ENCODE measurements at regions not wholly inside any gene's neighbourhood (a gene's known extent, or its start where the extent isn't known, plus 50 kb on each side); places are given as distances from the start of the nearest gene placed in this dataset.

GRCh38 chr17:70658840-70659239, 489.5 kb downstream of the KCNJ2 start:
- Histone ChIP-seq H3K27me3 (ENCODE audit: control insufficient read depth in 1 of 2, insufficient read depth in 2 of 2, low read length in 1 of 2) (no peaks in the 10 kb centered on the region), H3K36me3 (ENCODE audit: control insufficient read depth in 1 of 2, insufficient read depth in 2 of 2, low read length in 1 of 2) (no peaks in the 10 kb centered on the region), H3K4me1 (ENCODE audit: control insufficient read depth in 1 of 2, insufficient read depth in 2 of 2, low read length in 2 of 2) (no peaks in the 10 kb centered on the region), H3K9me3 (ENCODE audit: control insufficient read depth, low read length) (no peaks in the 10 kb centered on the region), H3K4me3 (ENCODE audit: low read length in 2 of 2) (no peak overlapping the region), H3K27ac (ENCODE audit: low read depth in 1 of 2, low read length in 2 of 2) (no peak overlapping the region)
- intact Hi-C loops (cut with DNase I), result no loop called here
- 47 to 56% methylated on average over 2 of the region's 2 CpGs for WGBS, 2 donors
- DNase-seq (no peak), ATAC-seq (ENCODE audit: low FRiP score) (no peak)

- no peak overlapping the region for H3K4me3 ChIP-seq (ENCODE audit: low read length in 2 of 2)
- no peaks in the 10 kb centered on the region for H3K27me3 ChIP-seq (ENCODE audit: control insufficient read depth in 1 of 2, insufficient read depth in 2 of 2, low read length in 1 of 2)
- H3K27ac ChIP-seq (ENCODE audit: low read depth in 1 of 2, low read length in 2 of 2), result no peak overlapping the region
- DNase-seq (no peak), ATAC-seq (ENCODE audit: low FRiP score) (no peak)
- no peaks in the 10 kb centered on the region for H3K36me3 ChIP-seq (ENCODE audit: control insufficient read depth in 1 of 2, insufficient read depth in 2 of 2, low read length in 1 of 2)
- no peaks in the 10 kb centered on the region for H3K9me3 ChIP-seq (ENCODE audit: control insufficient read depth, low read length)
- intact Hi-C loops (cut with DNase I), result no loop called here
- H3K4me1 ChIP-seq (ENCODE audit: control insufficient read depth in 1 of 2, insufficient read depth in 2 of 2, low read length in 2 of 2), result no peaks in the 10 kb centered on the region
- WGBS, 2 donors, result 43 to 51% methylated on average over 10 of the region's 10 CpGs
Observed at GRCh38 chr17:70661342-70662222, 492.2 kb downstream of the KCNJ2 start.

DNA sequence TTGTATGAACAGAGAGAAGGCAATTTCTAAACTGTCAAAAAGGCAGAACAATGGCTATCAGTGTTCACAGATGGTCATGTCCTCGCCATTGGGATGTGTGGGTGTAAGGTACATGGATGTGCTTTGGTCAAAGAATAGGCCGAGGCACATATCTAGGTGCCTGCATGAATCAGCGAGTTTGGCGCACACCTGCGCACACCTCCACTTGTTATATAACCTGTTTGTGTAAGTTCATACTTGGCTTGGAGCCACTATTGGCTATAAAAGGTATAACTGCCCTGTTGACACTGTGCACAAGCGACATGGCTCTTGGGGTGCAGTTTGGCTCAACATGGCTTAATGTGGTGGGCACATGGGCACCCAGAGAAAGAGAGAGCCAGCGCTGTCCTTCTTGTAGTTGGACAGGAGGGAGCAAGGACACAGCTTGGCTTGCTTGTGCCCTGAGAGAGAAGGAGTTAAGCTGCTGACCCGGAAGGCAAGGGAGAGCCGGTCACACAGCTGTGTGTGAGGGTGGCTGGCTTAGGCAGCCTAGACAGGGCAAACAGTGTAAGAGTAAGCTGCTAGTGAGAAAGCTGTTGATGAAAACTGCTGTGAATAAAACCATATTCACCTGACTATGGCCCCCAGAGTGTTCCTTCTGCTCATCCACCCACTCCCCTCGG, 499.1 kb downstream of the KCNJ2 start:
- Histone ChIP-seq H3K27me3 (ENCODE audit: control insufficient read depth in 1 of 2, insufficient read depth in 2 of 2, low read length in 1 of 2) (no peaks in the 10 kb centered on the region), H3K4me3 (ENCODE audit: low read length in 2 of 2) (no peak overlapping the region), H3K4me1 (ENCODE audit: control insufficient read depth in 1 of 2, insufficient read depth in 2 of 2, low read length in 2 of 2) (no peaks in the 10 kb centered on the region), H3K36me3 (ENCODE audit: control insufficient read depth in 1 of 2, insufficient read depth in 2 of 2, low read length in 1 of 2) (no peaks in the 10 kb centered on the region), H3K9me3 (ENCODE audit: control insufficient read depth, low read length) (no peaks in the 10 kb centered on the region), H3K27ac (ENCODE audit: low read depth in 1 of 2, low read length in 2 of 2) (no peak overlapping the region)
- intact Hi-C loops (cut with DNase I), result no loop called here
- ATAC-seq (ENCODE audit: low FRiP score) (no peak), DNase-seq (no peak)
- WGBS, 2 donors, result 78 to 80% methylated on average over 10 of the region's 10 CpGs

DNA sequence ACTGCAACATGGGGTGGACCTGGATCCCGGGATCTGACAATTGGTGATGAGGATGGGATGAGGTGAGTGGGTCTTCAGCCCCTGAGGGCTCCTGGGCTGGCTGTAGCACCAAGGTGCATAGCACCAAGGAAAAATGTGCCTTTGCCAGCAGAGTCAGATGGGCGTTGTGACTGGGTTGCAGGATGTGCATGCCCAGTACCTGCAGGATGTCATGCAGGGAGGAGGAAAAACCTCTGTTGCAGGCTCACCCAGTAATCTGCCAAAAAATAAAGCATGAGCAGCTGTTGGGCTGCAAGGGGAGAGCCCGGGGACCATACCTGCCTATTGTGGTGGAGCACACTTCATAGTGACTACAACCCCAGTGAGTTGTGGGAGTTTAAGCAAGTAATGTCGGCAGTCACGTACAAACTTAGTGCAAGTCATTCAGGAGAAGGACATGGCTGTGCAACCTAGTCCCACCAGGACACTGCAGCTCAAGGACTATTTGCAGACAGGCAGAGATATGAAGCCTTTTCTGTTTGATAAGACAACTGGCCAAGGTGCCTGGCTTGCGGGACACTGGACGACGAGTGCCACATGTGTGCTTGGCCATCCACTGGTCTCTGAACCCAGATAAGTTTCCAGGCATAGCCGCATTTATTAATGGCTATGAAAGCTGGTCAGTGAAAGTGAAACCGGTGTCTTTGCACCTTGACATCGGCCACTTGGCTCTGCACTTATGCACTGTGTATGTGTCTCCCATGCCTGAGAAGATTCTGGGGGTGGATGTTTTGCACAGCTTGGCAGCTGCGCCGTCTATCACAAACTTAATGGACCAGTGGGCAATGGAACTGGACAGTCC, 499.8 kb downstream of the KCNJ2 start:
- DNase-seq, result no peak
- intact Hi-C loops (cut with DNase I), result no loop called here
- H3K27ac ChIP-seq (ENCODE audit: low read depth in 1 of 2, low read length in 2 of 2), result no peak overlapping the region
- no peaks in the 10 kb centered on the region for H3K36me3 ChIP-seq (ENCODE audit: control insufficient read depth in 1 of 2, insufficient read depth in 2 of 2, low read length in 1 of 2)
- no peak for ATAC-seq (ENCODE audit: low FRiP score)
- H3K27me3 ChIP-seq (ENCODE audit: control insufficient read depth in 1 of 2, insufficient read depth in 2 of 2, low read length in 1 of 2), result no peaks in the 10 kb centered on the region
- WGBS, 2 donors, result 88 to 91% methylated on average over 13 of the region's 13 CpGs
- no peaks in the 10 kb centered on the region for H3K4me1 ChIP-seq (ENCODE audit: control insufficient read depth in 1 of 2, insufficient read depth in 2 of 2, low read length in 2 of 2)
- H3K4me3 ChIP-seq (ENCODE audit: low read length in 2 of 2), result no peak overlapping the region
- H3K9me3 ChIP-seq (ENCODE audit: control insufficient read depth, low read length), result no peaks in the 10 kb centered on the region

- no peaks in the 10 kb centered on the region for H3K36me3 ChIP-seq (ENCODE audit: control insufficient read depth in 1 of 2, insufficient read depth in 2 of 2, low read length in 1 of 2)
- ATAC-seq (ENCODE audit: low FRiP score) (no peak), DNase-seq (no peak)
- intact Hi-C loops (cut with DNase I), result no loop called here
- 57 to 62% methylated on average over 2 of the region's 2 CpGs for WGBS, 2 donors
- peaks cover 0 to 1% of the 10 kb centered on the region in 2 donors for H3K4me1 ChIP-seq (ENCODE audit: control insufficient read depth in 1 of 2, insufficient read depth in 2 of 2, low read length in 2 of 2)
- H3K4me3 ChIP-seq (ENCODE audit: low read length in 2 of 2), result no peak overlapping the region
- H3K9me3 ChIP-seq (ENCODE audit: control insufficient read depth, low read length), result no peaks in the 10 kb centered on the region
- H3K27ac ChIP-seq (ENCODE audit: low read depth in 1 of 2, low read length in 2 of 2), result no peak overlapping the region
- H3K27me3 ChIP-seq (ENCODE audit: control insufficient read depth in 1 of 2, insufficient read depth in 2 of 2, low read length in 1 of 2), result peaks cover 0 to 2% of the 10 kb centered on the region in 2 donors
Observed at GRCh38 chr17:70674061-70674460, 504.7 kb downstream of the KCNJ2 start.

DNA sequence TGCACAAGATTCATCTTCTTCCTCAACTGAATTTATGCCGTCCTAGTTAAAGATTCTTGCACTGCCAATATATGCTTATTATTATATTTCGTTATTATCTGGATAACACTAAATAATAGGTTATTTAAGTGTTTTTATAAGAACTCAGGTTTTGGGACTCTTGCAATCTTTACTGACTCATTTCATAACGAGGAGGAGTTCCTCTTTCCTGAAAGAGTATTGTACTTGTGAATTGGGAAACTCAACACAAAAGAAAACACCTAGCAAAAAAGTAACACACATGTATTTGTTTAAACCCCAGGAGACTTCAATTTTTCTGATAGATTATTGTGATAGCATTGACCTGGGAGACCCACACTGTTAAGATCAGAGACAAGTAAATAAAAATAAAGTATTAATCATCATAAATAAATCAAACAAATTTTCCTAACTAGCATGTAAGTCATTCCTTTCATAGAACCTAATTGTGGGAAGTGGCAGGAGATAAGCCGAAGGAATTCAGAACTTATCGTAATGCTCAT, 505.8 kb downstream of the KCNJ2 start:
- ATAC-seq (ENCODE audit: low FRiP score), result no peak
- peaks cover 0 to 2% of the 10 kb centered on the region in 2 donors for H3K27me3 ChIP-seq (ENCODE audit: control insufficient read depth in 1 of 2, insufficient read depth in 2 of 2, low read length in 1 of 2)
- H3K4me1 ChIP-seq (ENCODE audit: control insufficient read depth in 1 of 2, insufficient read depth in 2 of 2, low read length in 2 of 2), result peaks cover 0 to 1% of the 10 kb centered on the region in 2 donors
- H3K9me3 ChIP-seq (ENCODE audit: control insufficient read depth, low read length), result no peaks in the 10 kb centered on the region
- H3K27ac ChIP-seq (ENCODE audit: low read depth in 1 of 2, low read length in 2 of 2), result no peak overlapping the region
- 45 to 53% methylated on average over 5 of the region's 5 CpGs for WGBS, 2 donors
- H3K4me3 ChIP-seq (ENCODE audit: low read length in 2 of 2), result no peak overlapping the region
- H3K36me3 ChIP-seq (ENCODE audit: control insufficient read depth in 1 of 2, insufficient read depth in 2 of 2, low read length in 1 of 2), result no peaks in the 10 kb centered on the region
- no peak for DNase-seq
- intact Hi-C loops (cut with DNase I), result no loop called here

- Histone ChIP-seq H3K4me3 (ENCODE audit: low read length in 2 of 2) (no peak overlapping the region), H3K9me3 (ENCODE audit: control insufficient read depth, low read length) (no peaks in the 10 kb centered on the region), H3K36me3 (ENCODE audit: control insufficient read depth in 1 of 2, insufficient read depth in 2 of 2, low read length in 1 of 2) (no peaks in the 10 kb centered on the region), H3K27ac (ENCODE audit: low read depth in 1 of 2, low read length in 2 of 2) (no peak overlapping the region), H3K4me1 (ENCODE audit: control insufficient read depth in 1 of 2, insufficient read depth in 2 of 2, low read length in 2 of 2) (peaks cover 0 to 1% of the 10 kb centered on the region in 2 donors), H3K27me3 (ENCODE audit: control insufficient read depth in 1 of 2, insufficient read depth in 2 of 2, low read length in 1 of 2) (peaks cover 0 to 2% of the 10 kb centered on the region in 2 donors)
- no peak for ATAC-seq (ENCODE audit: low FRiP score)
- intact Hi-C loops (cut with DNase I), result no loop called here
- WGBS, 2 donors, result 20 to 24% methylated on average over 9 of the region's 9 CpGs
- DNase-seq, result peak in 1 of 2 donors; percentile 49
Observed at GRCh38 chr17:70677783-70678647, 508.7 kb downstream of the KCNJ2 start.

- ATAC-seq (ENCODE audit: low FRiP score), result no peak
- intact Hi-C loops (cut with DNase I), result no loop called here
Observed at GRCh38 chr17:70678889-70679288, 509.6 kb downstream of the KCNJ2 start.

More at GRCh38 chr17:70678889-70679288, 509.6 kb downstream of the KCNJ2 start:
- Histone ChIP-seq H3K4me1 (ENCODE audit: control insufficient read depth in 1 of 2, insufficient read depth in 2 of 2, low read length in 2 of 2) (peaks cover 0 to 1% of the 10 kb centered on the region in 2 donors), H3K27ac (ENCODE audit: low read depth in 1 of 2, low read length in 2 of 2) (no peak overlapping the region), H3K9me3 (ENCODE audit: control insufficient read depth, low read length) (no peaks in the 10 kb centered on the region), H3K36me3 (ENCODE audit: control insufficient read depth in 1 of 2, insufficient read depth in 2 of 2, low read length in 1 of 2) (no peaks in the 10 kb centered on the region), H3K4me3 (ENCODE audit: low read length in 2 of 2) (no peak overlapping the region), H3K27me3 (ENCODE audit: control insufficient read depth in 1 of 2, insufficient read depth in 2 of 2, low read length in 1 of 2) (peaks cover 0 to 2% of the 10 kb centered on the region in 2 donors)
- WGBS, 2 donors, result 71 to 79% methylated on average over 3 of the region's 3 CpGs
- no peak for DNase-seq
